H1 (cell line): ENCODE measurements at regions not wholly inside any gene's neighbourhood (a gene's known extent, or its start where the extent isn't known, plus 50 kb on each side); places are given as distances from the start of the nearest gene placed in this dataset.

Source experiments
- CTCF ChIA-PET: fragments of 300-600 bp; sonication (Branson Sonifier 250); formaldehyde crosslinking; loops from one replicate; lab custom pipeline; 2021; ENCODE audit not compliant: partially characterized antibody; lab: Charles Lee
- POLR2A ChIA-PET: fragments of 300-600 bp; sonication (Branson Sonifier 250); formaldehyde crosslinking; loops from one replicate; lab custom pipeline; 2021; ENCODE audit warnings: inconsistent platforms; ENCODE audit not compliant: partially characterized antibody; lab: Charles Lee
- DNase-seq, 2 experiments: peaks; one replicate each; pipeline versions ENCODE4 v3.0.0 to v3.0.0-alpha.2; 2010 to 2022; ENCODE audit warnings: low spot score in 2 of 2, low read depth in 1 of 2, mixed read lengths in 1 of 2
- FAIRE-seq: peaks from 2 replicates; lab custom pipeline; 2011; peaks lifted over from hg19 to GRCh38; lab: Jason Lieb, UNC
- H2AFZ ChIP-seq: 2 replicates; pipeline ENCODE4 v1.8.1; 2012; ENCODE audit warnings: low read length, inconsistent platforms
- H2AK5ac ChIP-seq: 2 replicates; pipeline ENCODE4 v1.6.1; 2013; ENCODE audit warnings: low read depth, low read length
- H2BK120ac ChIP-seq: replicated peaks from 2 replicates; pipeline ENCODE3; 2013; ENCODE audit warnings: low read depth, low read length, inconsistent platforms
- H2BK12ac ChIP-seq: 2 replicates; pipeline ENCODE4 v1.6.1; 2013; ENCODE audit warnings: low read depth, low read length
- H2BK15ac ChIP-seq: 2 replicates; pipeline ENCODE4 v1.6.1; 2013; ENCODE audit warnings: low read length
- H2BK20ac ChIP-seq: 2 replicates; pipeline ENCODE4 v1.6.1; 2013; ENCODE audit warnings: low read length
- H2BK5ac ChIP-seq: 2 replicates; pipeline ENCODE4 v1.6.1; 2013; ENCODE audit warnings: low read depth, low read length
- H3K14ac ChIP-seq: 2 replicates; pipeline ENCODE4 v1.6.1; 2013; ENCODE audit warnings: inconsistent platforms; ENCODE audit not compliant: insufficient read length
- H3K18ac ChIP-seq: 2 replicates; pipeline ENCODE4 v1.6.1; 2013; ENCODE audit warnings: low read length; ENCODE audit errors: extremely low read depth
- H3K23ac ChIP-seq: 2 replicates; pipeline ENCODE4 v1.6.1; 2013; ENCODE audit warnings: inconsistent platforms; ENCODE audit not compliant: insufficient read length
- H3K23me2 ChIP-seq: 2 replicates; pipeline ENCODE4 v1.6.1; 2013; ENCODE audit warnings: low read depth, low read length
- H3K27ac ChIP-seq: 2 replicates; pipeline ENCODE4 v1.6.1; 2011; ENCODE audit warnings: low read depth, low read length, inconsistent platforms
- H3K27me3 ChIP-seq, 4 experiments: replicated peaks in 1 of 4; 1 replicate in 1 of 4; 2 replicates in 3 of 4; pipeline versions ENCODE4 v1.6.1 to v1.8.1; 2011 to 2013; ENCODE audit warnings: low read length in 3 of 4, mild to moderate bottlenecking in 3 of 4, inconsistent platforms in 2 of 4, mixed read lengths in 2 of 4, moderate library complexity in 1 of 4; ENCODE audit not compliant: control insufficient read depth in 3 of 4, insufficient read depth in 3 of 4; ENCODE audit errors: extremely low read depth in 1 of 4
- H3K36me3 ChIP-seq, 4 experiments: 2 replicates each; pipeline versions ENCODE4 v1.6.1 to v1.8.1; 2011 to 2013; ENCODE audit warnings: mild to moderate bottlenecking in 4 of 4, low read length in 3 of 4, moderate library complexity in 2 of 4, control low read depth in 1 of 4, inconsistent platforms in 1 of 4; ENCODE audit not compliant: insufficient read depth in 4 of 4, control insufficient read depth in 2 of 4
- H3K4ac ChIP-seq: replicated peaks from 2 replicates; pipeline ENCODE3; 2013; ENCODE audit warnings: low read length, low read depth, mixed read lengths, inconsistent platforms; ENCODE audit not compliant: insufficient read length
- H3K4me1 ChIP-seq, 4 experiments: replicated peaks in 1 of 4; 1 replicate in 1 of 4; 2 replicates in 3 of 4; pipeline versions ENCODE4 v1.6.1 to v1.8.1; 2011 to 2013; ENCODE audit warnings: low read length in 3 of 4, inconsistent platforms in 2 of 4, mixed read lengths in 1 of 4; ENCODE audit not compliant: insufficient read depth in 4 of 4, control insufficient read depth in 3 of 4
- H3K4me2 ChIP-seq, 2 experiments: 2 replicates each; pipeline versions ENCODE4 v1.6.1 to v1.8.1; 2011 to 2013; ENCODE audit warnings: low read depth in 2 of 2, low read length in 2 of 2, control low read depth in 1 of 2, inconsistent platforms in 1 of 2, mild to moderate bottlenecking in 1 of 2; ENCODE audit not compliant: insufficient read depth in 1 of 2
- H3K4me3 ChIP-seq, 4 experiments: fragments of 200-600, 300-600 bp in 1 of 4; sonication (generic), shearing (Covaris generic), sonication (Bioruptor Twin) in 1 of 4; 2 replicates each; pipeline versions ENCODE4 v1.5.1 to v1.8.1; 2011 to 2016; ENCODE audit warnings: low read length in 4 of 4, low read depth in 3 of 4, control low read depth in 2 of 4, inconsistent platforms in 2 of 4, mild to moderate bottlenecking in 2 of 4, mixed read lengths in 1 of 4, moderate library complexity in 1 of 4; ENCODE audit not compliant: insufficient read depth in 2 of 4; ENCODE audit errors: extremely low read depth in 1 of 4
- H3K56ac ChIP-seq: replicated peaks from 2 replicates; pipeline ENCODE3; 2013; ENCODE audit warnings: low read depth, mild to moderate bottlenecking, mixed read lengths, low read length, inconsistent platforms; ENCODE audit not compliant: insufficient read length
- H3K79me1 ChIP-seq: 2 replicates; pipeline ENCODE4 v1.6.1; 2013; ENCODE audit warnings: low read depth, low read length, control low read depth
- H3K79me2 ChIP-seq, 2 experiments: 2 replicates each; pipeline versions ENCODE4 v1.6.1 to v1.8.1; 2012 to 2013; ENCODE audit warnings: low read length in 2 of 2, mild to moderate bottlenecking in 2 of 2, inconsistent platforms in 1 of 2; ENCODE audit not compliant: insufficient read depth in 2 of 2, control insufficient read depth in 1 of 2
- H3K9ac ChIP-seq, 4 experiments: replicated peaks in 1 of 4; 1 replicate in 1 of 4; 2 replicates in 3 of 4; pipeline versions ENCODE4 v1.6.1 to v1.8.1; 2011 to 2013; ENCODE audit warnings: low read depth in 3 of 4, low read length in 3 of 4, control low read depth in 2 of 4, mild to moderate bottlenecking in 2 of 4, moderate library complexity in 2 of 4, inconsistent platforms in 1 of 4; ENCODE audit errors: extremely low read depth in 1 of 4
- H3K9me3 ChIP-seq, 2 experiments: 2 replicates each; pipeline versions ENCODE4 v1.6.1 to v1.8.1; 2012 to 2013; ENCODE audit warnings: mild to moderate bottlenecking in 2 of 2, moderate library complexity in 2 of 2, control low read depth in 1 of 2, inconsistent platforms in 1 of 2, low read depth in 1 of 2, low read length in 1 of 2, mixed read lengths in 1 of 2; ENCODE audit not compliant: insufficient read depth in 2 of 2
- H4K20me1 ChIP-seq, 2 experiments: replicated peaks in 1 of 2; 2 replicates each; pipeline versions ENCODE3 to v1.8.1; 2011 to 2013; ENCODE audit warnings: inconsistent platforms in 2 of 2, low read length in 2 of 2, mild to moderate bottlenecking in 1 of 2; ENCODE audit not compliant: insufficient read depth in 2 of 2, control insufficient read depth in 1 of 2
- H4K5ac ChIP-seq: 2 replicates; pipeline ENCODE4 v1.6.1; 2013; ENCODE audit warnings: low read length, low read depth, mixed read lengths, inconsistent platforms; ENCODE audit not compliant: insufficient read length
- H4K8ac ChIP-seq: 2 replicates; pipeline ENCODE4 v1.8.0; 2013; ENCODE audit warnings: mild to moderate bottlenecking, moderate library complexity, low read length, inconsistent platforms; ENCODE audit not compliant: insufficient read depth; ENCODE audit errors: extremely low read depth
- H4K91ac ChIP-seq: replicated peaks from 2 replicates; pipeline ENCODE3; 2013; ENCODE audit warnings: low read length, mixed read lengths, inconsistent platforms; ENCODE audit not compliant: insufficient read length
- BCL11A ChIP-seq, 2 experiments: IDR thresholded peaks; one replicate each; pipeline ENCODE4 v1.6.1; 2011; ENCODE audit warnings: low read depth in 2 of 2, low read length in 2 of 2, mild to moderate bottlenecking in 2 of 2
- CHD1 ChIP-seq: IDR thresholded peaks from 2 replicates; pipeline ENCODE4 v1.6.1; 2012; ENCODE audit warnings: low read depth, low read length, improper control_type of control experiment
- CREB1 ChIP-seq: IDR thresholded peaks from 2 replicates; pipeline ENCODE4 v1.6.1; 2012; ENCODE audit warnings: inconsistent platforms
- HDAC2 ChIP-seq, 2 experiments: fragments of 300-600 bp in 1 of 2; sonication (generic) in 1 of 2; IDR thresholded peaks; 2 replicates each; pipeline ENCODE4 v1.6.1; 2011 to 2012; ENCODE audit warnings: low read depth in 2 of 2, low read length in 2 of 2, mild to moderate bottlenecking in 2 of 2, moderate library complexity in 2 of 2, borderline replicate concordance in 1 of 2, inconsistent platforms in 1 of 2
- NRF1 ChIP-seq: IDR thresholded peaks from 2 replicates; pipeline ENCODE4 v1.6.1; 2011; ENCODE audit warnings: mild to moderate bottlenecking, low read depth, low read length, improper control_type of control experiment
- SIX5 ChIP-seq: IDR thresholded peaks from 2 replicates; pipeline ENCODE4 v1.6.1; 2011; ENCODE audit warnings: mild to moderate bottlenecking, low read depth, low read length
- SUZ12 ChIP-seq: fragments of 200-600 bp; sonication (generic); IDR thresholded peaks from 2 replicates; pipeline ENCODE4 v1.6.1; 2012; ENCODE audit warnings: mild to moderate bottlenecking, inconsistent platforms, low read length, moderate library complexity, mixed read lengths
- YY1 ChIP-seq: IDR thresholded peaks from 2 replicates; pipeline ENCODE4 v1.6.1; 2011; ENCODE audit warnings: low read depth, mild to moderate bottlenecking, low read length
- WGBS, 2 experiments: shearing (Covaris generic) in 1 of 2; methylation state at CpG; one replicate each; pipeline versions ENCODE4 v1.1.6 to v1.1.7; 2013 to 2015; ENCODE audit warnings: low lambda C conversion rate in 2 of 2, mixed read lengths in 2 of 2, inconsistent platforms in 1 of 2, low coverage in 1 of 2, missing lambda C conversion rate in 1 of 2; ENCODE audit not compliant: insufficient replicate concordance in 2 of 2, insufficient coverage in 1 of 2, insufficient read length in 1 of 2; ENCODE audit errors: extremely low coverage in 1 of 2, missing lambda C conversion rate in 1 of 2; 5-methylcytosine and 5-hydroxymethylcytosine counted together
- TF ChIP-seq, protein P1 (sequence below): IDR thresholded peaks from 2 replicates; pipeline ENCODE4 v1.6.1; 2012; ENCODE audit warnings: low read length, inconsistent platforms
- TF ChIP-seq, protein P2 (sequence below), 3 experiments: IDR thresholded peaks; 1 replicate in 2 of 3; 2 replicates in 1 of 3; pipeline versions ENCODE4 v1.5.1 to v1.6.1; 2011; ENCODE audit warnings: low read length in 3 of 3, mild to moderate bottlenecking in 3 of 3, inconsistent platforms in 2 of 3, low read depth in 1 of 3, moderate library complexity in 1 of 3; ENCODE audit not compliant: insufficient read depth in 1 of 3; ENCODE audit errors: control extremely low read depth in 1 of 3

DNA sequence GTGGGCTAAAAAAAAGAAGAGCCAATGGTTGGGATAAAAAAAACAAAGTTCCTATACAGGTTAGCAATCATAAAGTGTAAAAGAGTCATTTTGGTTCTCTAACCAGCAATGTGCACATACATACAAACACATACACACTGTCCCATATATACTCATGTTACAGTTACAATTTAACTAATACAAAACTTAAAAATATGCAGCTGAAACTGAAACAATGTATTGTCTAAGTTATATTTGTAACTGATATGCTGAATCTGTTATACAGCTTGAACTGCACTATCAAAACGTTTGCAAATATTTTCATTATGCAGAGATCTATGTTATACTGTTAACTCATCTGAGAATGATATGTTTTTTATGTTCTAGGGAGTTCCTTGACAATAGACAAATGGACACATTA, 173.7 kb downstream of the KLF12 start:
- Histone ChIP-seq H3K14ac (no peak overlapping the region), H3K36me3 (no peaks in the 10 kb centered on the region; a peak in 1 of 8 replicates), H3K23me2 (no peaks in the 10 kb centered on the region), H2BK20ac (no peak overlapping the region), H4K5ac (no peak overlapping the region), H3K4me3 (no peak overlapping the region), H2BK12ac (no peak overlapping the region), H4K20me1 (no peaks in the 10 kb centered on the region), H2BK5ac (no peak overlapping the region), H2BK15ac (no peak overlapping the region), H3K4ac (no peak overlapping the region), H2AK5ac (no peak overlapping the region), H3K79me2 (no peaks in the 10 kb centered on the region; a peak in 1 of 4 replicates), H3K18ac (no peak overlapping the region), H3K4me1 (no peaks in the 10 kb centered on the region; a peak in 1 of 7 replicates), H3K23ac (no peak overlapping the region), H4K8ac (no peak overlapping the region), H3K9me3 (no peaks in the 10 kb centered on the region), H2AFZ (no peak overlapping the region), H3K27me3 (no peaks in the 10 kb centered on the region), H3K4me2 (no peak overlapping the region), H2BK120ac (no peak overlapping the region), H3K56ac (no peak overlapping the region), H3K9ac (no peak overlapping the region), H3K79me1 (no peaks in the 10 kb centered on the region), H3K27ac (no peak overlapping the region), H4K91ac (no peak overlapping the region)
- DNase-seq (no peak), FAIRE-seq (no peak)
- ChIA-PET CTCF (no interaction called here), POLR2A (no interaction called here)
- WGBS, 2 experiments, result 78% methylated on average over 1 of the region's 1 CpG; no CpG with 5 or more reads in 1 of the 2 experiments
- TF ChIP-seq YY1, result no peak
- TF ChIP-seq CHD1, result no peak
- TF ChIP-seq SUZ12, result no peak
- TF ChIP-seq, protein P1, sequence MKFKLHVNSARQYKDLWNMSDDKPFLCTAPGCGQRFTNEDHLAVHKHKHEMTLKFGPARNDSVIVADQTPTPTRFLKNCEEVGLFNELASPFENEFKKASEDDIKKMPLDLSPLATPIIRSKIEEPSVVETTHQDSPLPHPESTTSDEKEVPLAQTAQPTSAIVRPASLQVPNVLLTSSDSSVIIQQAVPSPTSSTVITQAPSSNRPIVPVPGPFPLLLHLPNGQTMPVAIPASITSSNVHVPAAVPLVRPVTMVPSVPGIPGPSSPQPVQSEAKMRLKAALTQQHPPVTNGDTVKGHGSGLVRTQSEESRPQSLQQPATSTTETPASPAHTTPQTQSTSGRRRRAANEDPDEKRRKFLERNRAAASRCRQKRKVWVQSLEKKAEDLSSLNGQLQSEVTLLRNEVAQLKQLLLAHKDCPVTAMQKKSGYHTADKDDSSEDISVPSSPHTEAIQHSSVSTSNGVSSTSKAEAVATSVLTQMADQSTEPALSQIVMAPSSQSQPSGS, result no peak
- TF ChIP-seq NRF1, result no peak
- TF ChIP-seq, protein P2, sequence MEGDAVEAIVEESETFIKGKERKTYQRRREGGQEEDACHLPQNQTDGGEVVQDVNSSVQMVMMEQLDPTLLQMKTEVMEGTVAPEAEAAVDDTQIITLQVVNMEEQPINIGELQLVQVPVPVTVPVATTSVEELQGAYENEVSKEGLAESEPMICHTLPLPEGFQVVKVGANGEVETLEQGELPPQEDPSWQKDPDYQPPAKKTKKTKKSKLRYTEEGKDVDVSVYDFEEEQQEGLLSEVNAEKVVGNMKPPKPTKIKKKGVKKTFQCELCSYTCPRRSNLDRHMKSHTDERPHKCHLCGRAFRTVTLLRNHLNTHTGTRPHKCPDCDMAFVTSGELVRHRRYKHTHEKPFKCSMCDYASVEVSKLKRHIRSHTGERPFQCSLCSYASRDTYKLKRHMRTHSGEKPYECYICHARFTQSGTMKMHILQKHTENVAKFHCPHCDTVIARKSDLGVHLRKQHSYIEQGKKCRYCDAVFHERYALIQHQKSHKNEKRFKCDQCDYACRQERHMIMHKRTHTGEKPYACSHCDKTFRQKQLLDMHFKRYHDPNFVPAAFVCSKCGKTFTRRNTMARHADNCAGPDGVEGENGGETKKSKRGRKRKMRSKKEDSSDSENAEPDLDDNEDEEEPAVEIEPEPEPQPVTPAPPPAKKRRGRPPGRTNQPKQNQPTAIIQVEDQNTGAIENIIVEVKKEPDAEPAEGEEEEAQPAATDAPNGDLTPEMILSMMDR (IDR thresholded peaks at IDR 0.05; ENCODE audit: control extremely low read depth in 1 of 3, insufficient read depth in 1 of 3, low read depth in 1 of 3, low read length in 3 of 3), result no peak
- TF ChIP-seq SIX5, result no peak
- TF ChIP-seq BCL11A (IDR thresholded peaks at IDR 0.05; ENCODE audit: low read depth in 2 of 2, low read length in 2 of 2), result no peak
- no peak for TF ChIP-seq CREB1
- TF ChIP-seq HDAC2 (IDR thresholded peaks at IDR 0.05; ENCODE audit: borderline replicate concordance in 1 of 2, low read depth in 2 of 2, low read length in 2 of 2), result no peak
